GM23338 (cell line): ENCODE measurements at regions not wholly inside any gene's neighbourhood (a gene's known extent, or its start where the extent isn't known, plus 50 kb on each side); places are given as distances from the start of the nearest gene placed in this dataset.
A peak's percentile ranks its signal among the peaks of the same experiment; 100 is the strongest.

ENCODE experiments used
- ATAC-seq: fragments of 200-7000 bp; cut with Tn5 transposase; 3 replicates; pipeline ENCODE4 v1.9.1; 2020
- DNase-seq: peaks from one replicate; pipeline ENCODE4 v3.0.0-alpha.2; 2015; ENCODE audit warnings: low spot score
- H2AFZ ChIP-seq: fragments of 200-600 bp; sonication (generic); 2 replicates; pipeline ENCODE4 v1.8.0; 2016; ENCODE audit warnings: antibody characterized with exemption, mild to moderate bottlenecking, moderate library complexity
- H3F3A ChIP-seq: fragments of 200-600 bp; sonication (generic); replicated peaks from 2 replicates; pipeline ENCODE4 v1.8.0; 2017; ENCODE audit warnings: antibody characterized with exemption, mixed run types, low read depth
- H3K27ac ChIP-seq: fragments of 200-600 bp; sonication (generic); 2 replicates; pipeline ENCODE4 v1.6.1; 2016; ENCODE audit warnings: low read depth
- H3K27me3 ChIP-seq: fragments of 200-600 bp; sonication (generic); 2 replicates; pipeline ENCODE4 v1.8.0; 2016; ENCODE audit warnings: mild to moderate bottlenecking, mixed run types, moderate library complexity; ENCODE audit not compliant: insufficient read depth
- H3K36me3 ChIP-seq: fragments of 200-600 bp; sonication (generic); 2 replicates; pipeline ENCODE4 v1.8.0; 2016; ENCODE audit warnings: mild to moderate bottlenecking; ENCODE audit not compliant: insufficient read depth
- H3K4me1 ChIP-seq: fragments of 200-600 bp; sonication (generic); 2 replicates; pipeline ENCODE4 v1.8.0; 2016; ENCODE audit warnings: mild to moderate bottlenecking, moderate library complexity; ENCODE audit not compliant: insufficient read depth
- H3K4me2 ChIP-seq: fragments of 200-600 bp; sonication (generic); 2 replicates; pipeline ENCODE4 v1.7.1; 2017; ENCODE audit warnings: mixed run types
- H3K4me3 ChIP-seq: fragments of 200-600 bp; sonication (generic); 2 replicates; pipeline ENCODE4 v1.6.1; 2016; ENCODE audit warnings: mixed run types
- H3K79me2 ChIP-seq: fragments of 200-600 bp; sonication (generic); replicated peaks from 2 replicates; pipeline ENCODE4 v1.8.0; 2017; ENCODE audit warnings: mild to moderate bottlenecking; ENCODE audit not compliant: insufficient read depth
- H3K9me2 ChIP-seq: fragments of 200-600 bp; sonication (generic); 2 replicates; pipeline ENCODE4 v1.8.0; 2017; ENCODE audit not compliant: insufficient read depth
- H4K20me1 ChIP-seq: fragments of 200-600 bp; sonication (generic); replicated peaks from 2 replicates; pipeline ENCODE4 v1.8.0; 2017; ENCODE audit warnings: mild to moderate bottlenecking; ENCODE audit not compliant: insufficient read depth
- H3K27ac Mint-ChIP-seq: 2 replicates; pipeline ENCODE4 v1.8.0; 2020; ENCODE audit warnings: inconsistent platforms, mild to moderate bottlenecking, moderate library complexity, mixed read lengths
- H3K27me3 Mint-ChIP-seq: 3 replicates; pipeline ENCODE4 v1.8.0; 2022; ENCODE audit warnings: low read depth, mild to moderate bottlenecking, moderate library complexity, mixed read lengths, inconsistent platforms; ENCODE audit not compliant: insufficient read depth, poor library complexity
- H3K36me3 Mint-ChIP-seq: 3 replicates; pipeline ENCODE4 v1.8.0; 2021; ENCODE audit warnings: low read depth, mild to moderate bottlenecking, inconsistent platforms, moderate library complexity, mixed read lengths
- H3K4me1 Mint-ChIP-seq: 3 replicates; pipeline ENCODE4 v1.8.0; 2020; ENCODE audit warnings: mild to moderate bottlenecking, inconsistent platforms, mixed read lengths
- H3K4me3 Mint-ChIP-seq: 3 replicates; pipeline ENCODE4 v1.8.0; 2021; ENCODE audit warnings: moderate library complexity, mild to moderate bottlenecking, inconsistent platforms, mixed read lengths
- H3K9me3 Mint-ChIP-seq: 3 replicates; pipeline ENCODE4 v1.8.0; 2020; ENCODE audit warnings: moderate library complexity, mild to moderate bottlenecking, inconsistent platforms, mixed read lengths
- EZH2 ChIP-seq: fragments of 200-600 bp; sonication (generic); IDR thresholded peaks from one replicate; pipeline ENCODE4 v1.8.0; 2017; ENCODE audit warnings: antibody characterized with exemption, mild to moderate bottlenecking, low read depth; ENCODE audit not compliant: unreplicated experiment
- NANOG ChIP-seq: IDR thresholded peaks from 2 replicates; pipeline ENCODE4 v1.6.1; 2016; ENCODE audit warnings: antibody characterized with exemption, borderline replicate concordance
- POLR2AphosphoS5 ChIP-seq: IDR thresholded peaks from 2 replicates; pipeline ENCODE4 v1.6.1; 2016; ENCODE audit warnings: antibody characterized with exemption, low read depth
- TF ChIP-seq, protein P1 (sequence below): fragments of 250-450 bp; sonication (Bioruptor Pico); IDR thresholded peaks from 2 replicates; pipeline ENCODE4 v1.5.0; 2020; ENCODE audit warnings: mild to moderate bottlenecking, moderate library complexity
- TF ChIP-seq, protein P2 (sequence below), 2 experiments: fragments of 200-600 bp in 1 of 2; sonication (generic) in 1 of 2; conservative IDR thresholded peaks; 2 replicates each; pipeline versions ENCODE4 v1.5.1 to v1.6.1; 2016 to 2017; ENCODE audit warnings: antibody characterized with exemption in 2 of 2, low read depth in 2 of 2, mild to moderate bottlenecking in 2 of 2, moderate library complexity in 1 of 2

DNA sequence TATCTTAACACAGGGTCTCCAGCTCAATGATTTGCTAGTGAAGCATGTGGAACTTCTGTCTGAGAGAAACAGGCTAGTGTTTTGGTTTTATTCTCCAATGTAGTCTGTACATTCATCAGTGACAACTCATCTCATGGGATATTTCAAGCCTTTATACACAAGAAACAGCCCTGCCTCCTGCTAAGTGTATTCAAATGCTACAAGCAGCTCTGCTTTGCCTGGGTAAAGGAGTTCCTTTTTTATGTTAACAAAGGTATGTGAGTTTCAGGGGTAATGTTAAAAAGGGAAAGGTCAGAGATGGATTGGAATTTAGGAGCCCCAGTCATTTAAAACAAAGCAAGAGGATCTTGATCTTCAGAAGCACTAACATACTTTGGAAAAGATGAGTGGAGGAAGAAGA, 498.7 kb downstream of the ISL1 start:
- Histone ChIP-seq H3K4me2 (peak overlapping the region; percentile 5), H3K4me1 (peaks cover 25% of the 10 kb centered on the region), H3F3A (no peaks in the 10 kb centered on the region), H3K79me2 (no peaks in the 10 kb centered on the region), H2AFZ (no peak overlapping the region), H3K36me3 (no peaks in the 10 kb centered on the region), H3K27ac (peak overlapping the region; percentile 73; the same call in 1 of the 2 replicates), H3K4me3 (0 out of 2 replicates have a peak overlapping the region, but pooled peaks have one; percentile 11), H3K27me3 (no peaks in the 10 kb centered on the region), H4K20me1 (no peaks in the 10 kb centered on the region), H3K9me2 (no peaks in the 10 kb centered on the region)
- TF ChIP-seq POLR2AphosphoS5 (no peak), EZH2 (no peak), NANOG (peak; percentile 53; the same call in 1 of the 2 replicates)
- TF ChIP-seq, protein P1, sequence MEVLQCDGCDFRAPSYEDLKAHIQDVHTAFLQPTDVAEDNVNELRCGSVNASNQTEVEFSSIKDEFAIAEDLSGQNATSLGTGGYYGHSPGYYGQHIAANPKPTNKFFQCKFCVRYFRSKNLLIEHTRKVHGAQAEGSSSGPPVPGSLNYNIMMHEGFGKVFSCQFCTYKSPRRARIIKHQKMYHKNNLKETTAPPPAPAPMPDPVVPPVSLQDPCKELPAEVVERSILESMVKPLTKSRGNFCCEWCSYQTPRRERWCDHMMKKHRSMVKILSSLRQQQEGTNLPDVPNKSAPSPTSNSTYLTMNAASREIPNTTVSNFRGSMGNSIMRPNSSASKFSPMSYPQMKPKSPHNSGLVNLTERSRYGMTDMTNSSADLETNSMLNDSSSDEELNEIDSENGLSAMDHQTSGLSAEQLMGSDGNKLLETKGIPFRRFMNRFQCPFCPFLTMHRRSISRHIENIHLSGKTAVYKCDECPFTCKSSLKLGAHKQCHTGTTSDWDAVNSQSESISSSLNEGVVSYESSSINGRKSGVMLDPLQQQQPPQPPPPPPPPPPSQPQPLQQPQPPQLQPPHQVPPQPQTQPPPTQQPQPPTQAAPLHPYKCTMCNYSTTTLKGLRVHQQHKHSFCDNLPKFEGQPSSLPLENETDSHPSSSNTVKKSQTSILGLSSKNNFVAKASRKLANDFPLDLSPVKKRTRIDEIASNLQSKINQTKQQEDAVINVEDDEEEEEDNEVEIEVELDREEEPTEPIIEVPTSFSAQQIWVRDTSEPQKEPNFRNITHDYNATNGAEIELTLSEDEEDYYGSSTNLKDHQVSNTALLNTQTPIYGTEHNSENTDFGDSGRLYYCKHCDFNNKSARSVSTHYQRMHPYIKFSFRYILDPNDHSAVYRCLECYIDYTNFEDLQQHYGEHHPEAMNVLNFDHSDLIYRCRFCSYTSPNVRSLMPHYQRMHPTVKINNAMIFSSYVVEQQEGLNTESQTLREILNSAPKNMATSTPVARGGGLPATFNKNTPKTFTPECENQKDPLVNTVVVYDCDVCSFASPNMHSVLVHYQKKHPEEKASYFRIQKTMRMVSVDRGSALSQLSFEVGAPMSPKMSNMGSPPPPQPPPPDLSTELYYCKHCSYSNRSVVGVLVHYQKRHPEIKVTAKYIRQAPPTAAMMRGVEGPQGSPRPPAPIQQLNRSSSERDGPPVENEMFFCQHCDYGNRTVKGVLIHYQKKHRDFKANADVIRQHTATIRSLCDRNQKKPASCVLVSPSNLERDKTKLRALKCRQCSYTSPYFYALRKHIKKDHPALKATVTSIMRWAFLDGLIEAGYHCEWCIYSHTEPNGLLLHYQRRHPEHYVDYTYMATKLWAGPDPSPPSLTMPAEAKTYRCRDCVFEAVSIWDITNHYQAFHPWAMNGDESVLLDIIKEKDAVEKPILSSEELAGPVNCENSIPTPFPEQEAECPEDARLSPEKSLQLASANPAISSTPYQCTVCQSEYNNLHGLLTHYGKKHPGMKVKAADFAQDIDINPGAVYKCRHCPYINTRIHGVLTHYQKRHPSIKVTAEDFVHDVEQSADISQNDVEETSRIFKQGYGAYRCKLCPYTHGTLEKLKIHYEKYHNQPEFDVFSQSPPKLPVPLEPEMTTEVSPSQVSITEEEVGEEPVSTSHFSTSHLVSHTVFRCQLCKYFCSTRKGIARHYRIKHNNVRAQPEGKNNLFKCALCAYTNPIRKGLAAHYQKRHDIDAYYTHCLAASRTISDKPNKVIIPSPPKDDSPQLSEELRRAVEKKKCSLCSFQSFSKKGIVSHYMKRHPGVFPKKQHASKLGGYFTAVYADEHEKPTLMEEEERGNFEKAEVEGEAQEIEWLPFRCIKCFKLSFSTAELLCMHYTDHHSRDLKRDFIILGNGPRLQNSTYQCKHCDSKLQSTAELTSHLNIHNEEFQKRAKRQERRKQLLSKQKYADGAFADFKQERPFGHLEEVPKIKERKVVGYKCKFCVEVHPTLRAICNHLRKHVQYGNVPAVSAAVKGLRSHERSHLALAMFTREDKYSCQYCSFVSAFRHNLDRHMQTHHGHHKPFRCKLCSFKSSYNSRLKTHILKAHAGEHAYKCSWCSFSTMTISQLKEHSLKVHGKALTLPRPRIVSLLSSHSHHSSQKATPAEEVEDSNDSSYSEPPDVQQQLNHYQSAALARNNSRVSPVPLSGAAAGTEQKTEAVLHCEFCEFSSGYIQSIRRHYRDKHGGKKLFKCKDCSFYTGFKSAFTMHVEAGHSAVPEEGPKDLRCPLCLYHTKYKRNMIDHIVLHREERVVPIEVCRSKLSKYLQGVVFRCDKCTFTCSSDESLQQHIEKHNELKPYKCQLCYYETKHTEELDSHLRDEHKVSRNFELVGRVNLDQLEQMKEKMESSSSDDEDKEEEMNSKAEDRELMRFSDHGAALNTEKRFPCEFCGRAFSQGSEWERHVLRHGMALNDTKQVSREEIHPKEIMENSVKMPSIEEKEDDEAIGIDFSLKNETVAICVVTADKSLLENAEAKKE (CRISPR knock-in tag): peak; percentile 65; the same call in 1 of the 2 replicates
- TF ChIP-seq, protein P2, sequence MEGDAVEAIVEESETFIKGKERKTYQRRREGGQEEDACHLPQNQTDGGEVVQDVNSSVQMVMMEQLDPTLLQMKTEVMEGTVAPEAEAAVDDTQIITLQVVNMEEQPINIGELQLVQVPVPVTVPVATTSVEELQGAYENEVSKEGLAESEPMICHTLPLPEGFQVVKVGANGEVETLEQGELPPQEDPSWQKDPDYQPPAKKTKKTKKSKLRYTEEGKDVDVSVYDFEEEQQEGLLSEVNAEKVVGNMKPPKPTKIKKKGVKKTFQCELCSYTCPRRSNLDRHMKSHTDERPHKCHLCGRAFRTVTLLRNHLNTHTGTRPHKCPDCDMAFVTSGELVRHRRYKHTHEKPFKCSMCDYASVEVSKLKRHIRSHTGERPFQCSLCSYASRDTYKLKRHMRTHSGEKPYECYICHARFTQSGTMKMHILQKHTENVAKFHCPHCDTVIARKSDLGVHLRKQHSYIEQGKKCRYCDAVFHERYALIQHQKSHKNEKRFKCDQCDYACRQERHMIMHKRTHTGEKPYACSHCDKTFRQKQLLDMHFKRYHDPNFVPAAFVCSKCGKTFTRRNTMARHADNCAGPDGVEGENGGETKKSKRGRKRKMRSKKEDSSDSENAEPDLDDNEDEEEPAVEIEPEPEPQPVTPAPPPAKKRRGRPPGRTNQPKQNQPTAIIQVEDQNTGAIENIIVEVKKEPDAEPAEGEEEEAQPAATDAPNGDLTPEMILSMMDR (conservative IDR thresholded peaks at IDR 0.05; ENCODE audit: low read depth in 2 of 2): no peak
- DNase-seq: peak; percentile 93
- Mint-ChIP-seq H3K27ac (peak overlapping the region; percentile 93), H3K36me3 (peaks cover 8% of the 10 kb centered on the region; the same call in 2 of the 3 replicates), H3K4me3 (peak overlapping the region; percentile 61), H3K27me3 (no peaks in the 10 kb centered on the region), H3K9me3 (peaks cover 6% of the 10 kb centered on the region; the same call in 2 of the 3 replicates), H3K4me1 (peaks cover 24% of the 10 kb centered on the region)
- ATAC-seq: peak; percentile 99
